A549 (cell line): ENCODE measurements at regions not wholly inside any gene's neighbourhood (a gene's known extent, or its start where the extent isn't known, plus 50 kb on each side); places are given as distances from the start of the nearest gene placed in this dataset.

Experiments used
- ATAC-seq, 2 experiments: fragments of 200-7000 bp in 1 of 2; fragments of >200 bp in 1 of 2; cut with Nextera tagmentation in 1 of 2; cut with Tn5 transposase in 1 of 2; 3 replicates each; pipeline versions ENCODE4 v1.8.0 to v1.9.1; 2018 to 2020; ENCODE audit warnings: mild to moderate bottlenecking in 1 of 2, moderate library complexity in 1 of 2
- CTCF ChIA-PET: fragments of 300-600 bp; sonication (Branson Sonifier 250); formaldehyde crosslinking; extraction: SDS; loops from one replicate; lab custom pipeline; 2021; ENCODE audit warnings: antibody characterized with exemption, inconsistent platforms; lab: Yijun Ruan, JAX
- POLR2A ChIA-PET: fragments of 350-600 bp; formaldehyde crosslinking; extraction: SDS; loops from one replicate; lab custom pipeline; 2021; ENCODE audit warnings: antibody characterized with exemption, inconsistent platforms; lab: Yijun Ruan, JAX
- DNase-seq, 2 experiments: peaks; one replicate each; pipeline versions ENCODE4 v3.0.0 to v3.0.0-alpha.2; 2011 to 2016; ENCODE audit warnings: low read depth in 1 of 2, low spot score in 1 of 2
- FAIRE-seq: peaks from 2 replicates; lab custom pipeline; 2011; peaks lifted over from hg19 to GRCh38; lab: Jason Lieb, UNC
- H3K27ac ChIP-seq, 2 experiments: fragments of >200 bp; sonication (Bioruptor Twin); formaldehyde crosslinking; 3 replicates each; pipeline ENCODE4 v1.5.1; 2016 to 2017
- H3K4me1 ChIP-seq: fragments of >200 bp; sonication (Bioruptor Twin); formaldehyde crosslinking; 3 replicates; pipeline ENCODE4 v1.6.1; 2016
- H3K4me2 ChIP-seq: fragments of >200 bp; sonication (Bioruptor Twin); formaldehyde crosslinking; 3 replicates; pipeline ENCODE4 v1.6.1; 2016
- H3K4me3 ChIP-seq: fragments of >200 bp; sonication (Bioruptor Twin); formaldehyde crosslinking; 3 replicates; pipeline ENCODE4 v1.5.1; 2016
- H3K9me3 ChIP-seq: fragments of >200 bp; sonication (Bioruptor Twin); formaldehyde crosslinking; 3 replicates; pipeline ENCODE4 v1.6.1; 2016
- CEBPB ChIP-seq, 2 experiments: fragments of >200 bp in 1 of 2; sonication (Bioruptor Twin) in 1 of 2; formaldehyde crosslinking in 1 of 2; IDR thresholded peaks; 2 replicates each; pipeline ENCODE4 v1.6.1; 2012 to 2016
- CHD2 ChIP-seq: fragments of 150-350 bp; IDR thresholded peaks from 2 replicates; pipeline ENCODE4 v1.6.1; 2014; ENCODE audit warnings: low read length; ENCODE audit not compliant: partially characterized antibody
- CHD4 ChIP-seq: fragments of 200-600 bp; sonication (generic); IDR thresholded peaks from 2 replicates; pipeline ENCODE4 v1.6.1; 2016; ENCODE audit warnings: antibody characterized with exemption, mild to moderate bottlenecking, borderline replicate concordance
- ESRRA ChIP-seq: fragments of 150-350 bp; IDR thresholded peaks from 2 replicates; pipeline ENCODE4 v1.6.1; 2014; ENCODE audit warnings: mild to moderate bottlenecking, low read length, borderline replicate concordance
- FOSB ChIP-seq: fragments of 250-450 bp; sonication (Bioruptor Pico); IDR thresholded peaks from 2 replicates; pipeline ENCODE4 v1.5.0; 2020; ENCODE audit warnings: mild to moderate bottlenecking, moderate library complexity
- HEYL ChIP-seq: fragments of 250-450 bp; sonication (Bioruptor Pico); IDR thresholded peaks from 2 replicates; pipeline ENCODE4 v1.8.0; 2021; ENCODE audit warnings: mild to moderate bottlenecking, moderate library complexity
- JUN ChIP-seq, 2 experiments: fragments of >200 bp; sonication (Bioruptor Twin); formaldehyde crosslinking; IDR thresholded peaks; 2 replicates in 1 of 2; 3 replicates in 1 of 2; pipeline ENCODE4 v1.6.1; 2016 to 2017
- MAZ ChIP-seq: fragments of 150-350 bp; IDR thresholded peaks from 2 replicates; pipeline ENCODE4 v1.6.1; 2014; ENCODE audit warnings: antibody characterized with exemption, low read depth, low read length, borderline replicate concordance
- MYC ChIP-seq: IDR thresholded peaks from 2 replicates; pipeline ENCODE4 v1.6.1; 2012; ENCODE audit warnings: mild to moderate bottlenecking, inconsistent platforms, low read length, improper control_type of control experiment, borderline replicate concordance
- NR3C1 ChIP-seq: fragments of >200 bp; sonication (Bioruptor Twin); formaldehyde crosslinking; IDR thresholded peaks from 3 replicates; pipeline ENCODE4 v1.6.1; 2017
- PHF8 ChIP-seq: fragments of 200-600 bp; sonication (generic); IDR thresholded peaks from 2 replicates; pipeline ENCODE4 v1.6.1; 2016; ENCODE audit warnings: low read depth, mild to moderate bottlenecking, antibody characterized with exemption, moderate library complexity, borderline replicate concordance
- POLR2AphosphoS2 ChIP-seq: conservative IDR thresholded peaks from 2 replicates; pipeline ENCODE4 v1.6.1; 2012; ENCODE audit warnings: low read length, improper control_type of control experiment, inconsistent platforms
- SMC3 ChIP-seq: fragments of >200 bp; sonication (Bioruptor Twin); formaldehyde crosslinking; IDR thresholded peaks from 3 replicates; pipeline ENCODE4 v1.6.1; 2018; ENCODE audit warnings: inconsistent platforms
- TFCP2L1 ChIP-seq: fragments of 250-450 bp; sonication (Bioruptor Pico); IDR thresholded peaks from 2 replicates; pipeline ENCODE4 v1.5.0; 2021; ENCODE audit warnings: mild to moderate bottlenecking
- USF2 ChIP-seq: fragments of 450-650 bp; IDR thresholded peaks from 2 replicates; pipeline ENCODE4 v1.6.1; 2014; ENCODE audit warnings: antibody characterized with exemption
- ZFP36 ChIP-seq: fragments of 450-650 bp; IDR thresholded peaks from 2 replicates; pipeline ENCODE4 v1.6.1; 2014; ENCODE audit warnings: borderline replicate concordance; ENCODE audit not compliant: partially characterized antibody
- ZSCAN20 ChIP-seq: fragments of 250-450 bp; sonication (Bioruptor Pico); IDR thresholded peaks from 2 replicates; pipeline ENCODE4 v1.8.0; 2022; ENCODE audit warnings: mild to moderate bottlenecking, moderate library complexity
- WGBS: methylation state at CpG from one replicate; pipeline ENCODE4 v1.1.6; 2017; ENCODE audit errors: missing lambda C conversion rate; 5-methylcytosine and 5-hydroxymethylcytosine counted together
- TF ChIP-seq, protein P1 (sequence below): IDR thresholded peaks from 2 replicates; pipeline ENCODE4 v1.6.1; 2012
- TF ChIP-seq, protein P2 (sequence below): fragments of >200 bp; sonication (Bioruptor Twin); formaldehyde crosslinking; IDR thresholded peaks from 3 replicates; pipeline ENCODE4 v1.6.1; 2016
- TF ChIP-seq, protein P3 (sequence below): fragments of 150-350 bp; IDR thresholded peaks from 2 replicates; pipeline ENCODE4 v1.6.1; 2014; ENCODE audit warnings: low read depth, mild to moderate bottlenecking, low read length

DNA sequence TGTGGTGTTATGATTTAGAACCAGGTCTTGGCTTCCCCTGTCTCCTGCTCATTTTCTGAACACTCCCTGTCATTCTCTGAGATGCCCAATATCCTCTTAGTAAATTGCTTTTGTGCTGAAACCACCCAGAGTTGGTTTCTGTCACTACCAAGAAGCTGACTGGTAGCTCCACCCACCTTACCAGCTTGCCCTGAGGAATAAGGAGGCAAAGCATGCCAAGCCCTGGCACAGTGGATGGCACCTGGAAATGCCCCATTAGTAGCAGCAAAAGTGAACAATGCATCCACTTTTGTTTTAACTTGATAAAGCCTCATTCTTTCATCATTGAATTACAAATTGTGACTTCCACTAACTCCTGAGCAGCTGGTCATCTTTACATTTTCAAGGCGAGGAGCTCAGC, 157.7 kb downstream of the CDC5L start (continued):
- TF ChIP-seq, protein P1, sequence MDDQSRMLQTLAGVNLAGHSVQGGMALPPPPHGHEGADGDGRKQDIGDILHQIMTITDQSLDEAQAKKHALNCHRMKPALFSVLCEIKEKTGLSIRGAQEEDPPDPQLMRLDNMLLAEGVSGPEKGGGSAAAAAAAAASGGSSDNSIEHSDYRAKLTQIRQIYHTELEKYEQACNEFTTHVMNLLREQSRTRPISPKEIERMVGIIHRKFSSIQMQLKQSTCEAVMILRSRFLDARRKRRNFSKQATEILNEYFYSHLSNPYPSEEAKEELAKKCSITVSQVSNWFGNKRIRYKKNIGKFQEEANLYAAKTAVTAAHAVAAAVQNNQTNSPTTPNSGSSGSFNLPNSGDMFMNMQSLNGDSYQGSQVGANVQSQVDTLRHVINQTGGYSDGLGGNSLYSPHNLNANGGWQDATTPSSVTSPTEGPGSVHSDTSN: no peak
- TF ChIP-seq CEBPB (IDR thresholded peaks at IDR 0.05): no peak
- TF ChIP-seq CHD4: no peak

DNA sequence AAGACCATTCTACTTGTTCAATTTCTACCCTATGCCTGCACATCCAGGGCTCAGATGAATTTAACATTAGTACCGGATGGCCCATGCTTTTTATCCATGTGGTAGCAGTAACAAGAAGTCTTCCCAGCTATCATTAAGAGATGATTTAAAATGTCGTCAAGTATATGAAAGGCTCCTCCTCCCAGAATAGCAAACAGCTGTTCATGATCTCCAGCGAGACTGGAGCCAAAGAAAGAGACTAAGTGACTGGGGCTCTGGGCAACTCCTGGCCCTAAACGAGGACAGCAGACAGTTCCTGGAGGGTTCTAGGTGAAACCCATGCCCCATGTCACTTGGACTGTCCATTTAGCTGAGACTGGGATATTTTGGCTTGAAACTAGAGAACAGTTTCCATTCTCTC, 160.8 kb downstream of the CDC5L start:
- no peak overlapping the region for H3K4me2 ChIP-seq
- no peak overlapping the region for H3K27ac ChIP-seq
- DNase-seq (no peak), ATAC-seq (no peak)
- CTCF ChIA-PET: interaction anchor here (2.8 kb wide), 1 partner anchor 73 kb away, joined by 9 read pairs; no protein-coding TSS in a partner anchor
- H3K4me1 ChIP-seq: no peaks in the 10 kb centered on the region
- no peak for TF ChIP-seq JUN (IDR thresholded peaks at IDR 0.05)
- TF ChIP-seq MYC: no peak
- no peak for TF ChIP-seq HEYL (CRISPR knock-in tag)
- no peak for TF ChIP-seq TFCP2L1 (CRISPR knock-in tag)
- no peak for TF ChIP-seq MAZ
- TF ChIP-seq PHF8: no peak
- TF ChIP-seq, all 56 proteins: peak for 0
- 47% methylated on average over 3 of the region's 4 CpGs for WGBS
- POLR2A ChIA-PET: no interaction called here
- no peak for FAIRE-seq
- H3K4me3 ChIP-seq: no peak overlapping the region
- H3K9me3 ChIP-seq: no peaks in the 10 kb centered on the region

DNA sequence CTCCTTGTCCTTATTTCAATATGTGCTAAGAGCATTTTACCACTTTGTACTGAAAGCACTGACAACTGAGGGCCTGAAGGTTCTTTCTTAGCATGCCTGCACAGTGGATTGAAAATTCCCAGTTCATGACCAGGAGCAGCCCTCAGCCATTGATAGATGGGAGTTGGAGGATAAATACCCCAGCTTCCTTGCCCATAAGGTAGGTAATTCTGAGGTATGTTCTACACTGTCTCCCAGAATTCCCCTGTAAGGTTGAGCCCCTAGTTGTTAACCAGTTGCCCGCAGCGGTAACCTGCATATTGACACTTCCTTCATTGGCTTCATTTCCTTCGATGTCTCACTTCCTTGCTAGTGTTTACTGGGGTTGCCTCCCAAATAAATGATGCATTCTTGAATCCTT, 162.0 kb downstream of the CDC5L start:
- no peak for TF ChIP-seq ZSCAN20
- TF ChIP-seq ZFP36: no peak
- TF ChIP-seq POLR2AphosphoS2: no peak
- TF ChIP-seq, protein P2, sequence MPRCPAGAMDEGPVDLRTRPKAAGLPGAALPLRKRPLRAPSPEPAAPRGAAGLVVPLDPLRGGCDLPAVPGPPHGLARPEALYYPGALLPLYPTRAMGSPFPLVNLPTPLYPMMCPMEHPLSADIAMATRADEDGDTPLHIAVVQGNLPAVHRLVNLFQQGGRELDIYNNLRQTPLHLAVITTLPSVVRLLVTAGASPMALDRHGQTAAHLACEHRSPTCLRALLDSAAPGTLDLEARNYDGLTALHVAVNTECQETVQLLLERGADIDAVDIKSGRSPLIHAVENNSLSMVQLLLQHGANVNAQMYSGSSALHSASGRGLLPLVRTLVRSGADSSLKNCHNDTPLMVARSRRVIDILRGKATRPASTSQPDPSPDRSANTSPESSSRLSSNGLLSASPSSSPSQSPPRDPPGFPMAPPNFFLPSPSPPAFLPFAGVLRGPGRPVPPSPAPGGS: no peak
- DNase-seq (no peak), ATAC-seq (no peak), FAIRE-seq (no peak)
- no peak overlapping the region for H3K4me3 ChIP-seq
- no peaks in the 10 kb centered on the region for H3K9me3 ChIP-seq
- ChIA-PET CTCF (interaction anchor here (2.8 kb wide), 1 partner anchor 74 kb away, joined by 9 read pairs; no protein-coding TSS in a partner anchor), POLR2A (no interaction called here)
- no peak overlapping the region for H3K27ac ChIP-seq
- no peaks in the 10 kb centered on the region for H3K4me1 ChIP-seq
- 61% methylated on average over 3 of the region's 3 CpGs for whole genome bisulfite sequencing
- no peak overlapping the region for H3K4me2 ChIP-seq

- Histone ChIP-seq H3K4me1 (no peaks in the 10 kb centered on the region), H3K27ac (no peak overlapping the region), H3K4me3 (no peak overlapping the region), H3K4me2 (no peak overlapping the region), H3K9me3 (no peaks in the 10 kb centered on the region)
- TF ChIP-seq NR3C1 (no peak), SMC3 (no peak)
- TF ChIP-seq, protein P1: no peak
- 47% methylated on average over 4 of the region's 4 CpGs for WGBS
- DNase-seq (no peak), ATAC-seq (no peak), FAIRE-seq (no peak)
- ChIA-PET POLR2A (no interaction called here), CTCF (no interaction called here)
Measured at GRCh38 chr6:44554194-44554593, 166.7 kb downstream of the CDC5L start.

GRCh38 chr6:44554861-44555260, 167.4 kb downstream of the CDC5L start:
- DNase-seq (no peak), ATAC-seq (no peak), FAIRE-seq (no peak)
- POLR2A ChIA-PET: no interaction called here
- H3K9me3 ChIP-seq: no peaks in the 10 kb centered on the region
- H3K4me3 ChIP-seq: no peak overlapping the region
- H3K4me2 ChIP-seq: no peak overlapping the region
- no peak overlapping the region for H3K27ac ChIP-seq
- TF ChIP-seq ZSCAN20 (no peak), FOSB (no peak), ESRRA (no peak), USF2 (no peak), CHD2 (no peak)
- TF ChIP-seq, protein P1: no peak
- TF ChIP-seq, protein P3, sequence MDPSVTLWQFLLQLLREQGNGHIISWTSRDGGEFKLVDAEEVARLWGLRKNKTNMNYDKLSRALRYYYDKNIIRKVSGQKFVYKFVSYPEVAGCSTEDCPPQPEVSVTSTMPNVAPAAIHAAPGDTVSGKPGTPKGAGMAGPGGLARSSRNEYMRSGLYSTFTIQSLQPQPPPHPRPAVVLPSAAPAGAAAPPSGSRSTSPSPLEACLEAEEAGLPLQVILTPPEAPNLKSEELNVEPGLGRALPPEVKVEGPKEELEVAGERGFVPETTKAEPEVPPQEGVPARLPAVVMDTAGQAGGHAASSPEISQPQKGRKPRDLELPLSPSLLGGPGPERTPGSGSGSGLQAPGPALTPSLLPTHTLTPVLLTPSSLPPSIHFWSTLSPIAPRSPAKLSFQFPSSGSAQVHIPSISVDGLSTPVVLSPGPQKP: no peak
- 92% methylated on average over 4 of the region's 7 CpGs for WGBS
- no peaks in the 10 kb centered on the region for H3K4me1 ChIP-seq
- CTCF ChIA-PET: no interaction called here
